GM12872 (cell line): ENCODE measurements at regions not wholly inside any gene's neighbourhood (a gene's known extent, or its start where the extent isn't known, plus 50 kb on each side); places are given as distances from the start of the nearest gene placed in this dataset.

Experiments
- CTCF ChIP-seq: IDR thresholded peaks from 3 replicates; pipeline ENCODE4 v1.5.1; 2011; ENCODE audit warnings: low read depth, mild to moderate bottlenecking, low read length, moderate library complexity; ENCODE audit not compliant: insufficient read depth

DNA sequence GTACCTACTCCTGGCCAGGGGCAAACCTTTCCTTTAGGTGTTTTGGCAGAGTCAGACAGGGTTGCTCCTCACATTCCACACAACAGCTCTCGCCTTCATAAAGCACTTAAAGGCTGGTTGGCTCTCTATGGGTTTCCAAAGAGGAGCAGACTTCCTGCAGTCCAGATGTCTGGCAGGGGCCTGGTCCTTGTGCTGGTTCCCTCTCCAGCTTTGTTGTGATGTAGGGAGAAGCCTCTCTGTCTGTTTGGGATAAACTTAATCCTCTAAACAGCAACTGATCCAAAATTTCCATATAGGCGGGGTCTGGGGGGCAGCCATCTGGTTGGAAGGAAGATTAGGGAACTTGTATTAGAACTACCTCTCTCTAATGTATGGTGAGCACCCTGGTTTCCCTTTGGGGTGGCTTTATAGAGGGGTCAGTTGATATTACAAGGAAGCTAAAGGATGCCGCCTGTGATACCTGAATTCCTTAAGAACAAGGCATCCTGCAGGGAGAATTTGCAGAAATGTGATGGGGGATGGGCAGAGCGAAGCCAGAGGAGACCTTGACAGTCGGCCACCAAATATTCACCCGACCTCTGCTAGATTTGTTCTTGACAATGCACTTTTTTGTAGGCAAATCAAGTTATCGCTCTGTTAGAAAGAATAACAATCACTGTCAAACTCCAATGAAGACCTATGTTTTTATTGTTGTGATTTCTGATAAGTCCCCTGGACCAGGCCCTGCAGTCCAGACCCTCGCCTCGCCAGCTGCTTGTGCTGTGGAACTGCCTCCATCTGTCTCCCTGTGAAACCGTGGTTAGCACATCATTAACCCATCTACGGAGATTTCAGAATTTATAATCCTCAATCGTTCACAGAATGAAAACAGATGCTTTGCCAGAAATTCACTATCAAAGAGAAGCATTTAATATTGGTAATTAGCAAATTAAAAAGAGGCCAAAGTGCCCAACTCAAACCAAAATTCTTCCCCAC, 94.0 kb upstream of the RALGAPA2 start:
- TF ChIP-seq CTCF = no peak

DNA sequence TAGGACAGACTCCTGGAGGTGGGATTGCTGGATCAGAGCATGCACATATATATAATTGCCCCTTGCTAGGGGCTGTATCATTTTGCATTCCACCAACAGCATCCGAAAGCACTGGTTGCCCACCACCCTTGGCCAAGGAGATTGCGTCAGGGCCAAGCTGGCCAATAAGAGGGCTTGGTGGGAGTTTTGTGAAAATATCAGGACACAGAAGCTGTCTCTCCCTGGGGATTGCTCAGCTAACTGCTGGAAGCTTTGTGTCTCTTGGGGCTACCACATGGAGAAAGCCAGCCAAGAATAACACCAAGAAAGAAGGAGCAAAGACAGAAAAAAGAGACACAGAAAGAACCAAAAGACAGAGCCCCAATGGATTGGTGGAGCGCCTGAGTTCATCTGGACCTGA, 90.6 kb upstream of the RALGAPA2 start:
- no peak for TF ChIP-seq CTCF

- no peak for TF ChIP-seq CTCF
Observed at GRCh38 chr20:20802328-20802727, 89.9 kb upstream of the RALGAPA2 start.

GRCh38 chr20:20799716-20800312, 87.4 kb upstream of the RALGAPA2 start:
- TF ChIP-seq CTCF = no peak

GRCh38 chr20:20797521-20798310, 85.3 kb upstream of the RALGAPA2 start:
- TF ChIP-seq CTCF = no peak

GRCh38 chr20:20796766-20797440, 84.5 kb upstream of the RALGAPA2 start:
- no peak for TF ChIP-seq CTCF
